Gastroesophageal sphincter (tissue), 4 donors: ENCODE measurements at regions not wholly inside any gene's neighbourhood (a gene's known extent, or its start where the extent isn't known, plus 50 kb on each side); places are given as distances from the start of the nearest gene placed in this dataset.

Experiments used
- ATAC-seq: fragments of 150-250 bp; one replicate; pipeline ENCODE4 v1.9.1; 2016; ENCODE audit warnings: mild to moderate bottlenecking, moderate library complexity
- H3K27ac ChIP-seq, 4 donors: fragments of 200-600 bp; sonication (generic) in 3 of 4; 1 replicate in 3 of 4; 2 replicates in 1 of 4; pipeline ENCODE4 v1.5.1; 2016 to 2019
- H3K27me3 ChIP-seq: fragments of 200-600 bp; sonication (generic); one replicate; pipeline ENCODE4 v1.5.1; 2019
- H3K36me3 ChIP-seq, 2 donors: fragments of 200-600 bp; sonication (generic); one replicate each; pipeline ENCODE4 v1.5.1; 2019; ENCODE audit warnings: control low read depth in 1 of 2
- H3K4me1 ChIP-seq, 3 donors: fragments of 200-600 bp; sonication (generic); 1 replicate in 2 of 3; 2 replicates in 1 of 3; pipeline ENCODE4 v1.5.1; 2016 to 2019; ENCODE audit warnings: control low read depth in 2 of 3
- H3K4me3 ChIP-seq, 2 donors: fragments of 200-600 bp; sonication (generic); one replicate each; pipeline ENCODE4 v1.5.1; 2019; ENCODE audit warnings: mild to moderate bottlenecking in 1 of 2, moderate library complexity in 1 of 2
- H3K9me3 ChIP-seq, 3 donors: fragments of 200-600 bp; sonication (generic); one replicate each; pipeline ENCODE4 v1.5.1; 2017 to 2019; ENCODE audit warnings: control low read depth in 2 of 3
- EP300 ChIP-seq: sonication (generic); formaldehyde crosslinking; IDR thresholded peaks from one replicate; pipeline ENCODE4 v1.6.1; 2017; ENCODE audit warnings: antibody characterized with exemption, mild to moderate bottlenecking
- POLR2A ChIP-seq, 2 donors: fragments of 450-650 bp; IDR thresholded peaks; one replicate each; pipeline ENCODE4 v1.6.1; 2017; ENCODE audit warnings: antibody characterized with exemption in 2 of 2, mild to moderate bottlenecking in 2 of 2, moderate library complexity in 1 of 2
- POLR2AphosphoS5 ChIP-seq: sonication (generic); formaldehyde crosslinking; IDR thresholded peaks from one replicate; pipeline ENCODE4 v1.6.1; 2017; ENCODE audit warnings: antibody characterized with exemption
- WGBS, 2 donors: methylation state at CpG; one replicate each; pipeline ENCODE4 v1.1.5; 2018; ENCODE audit warnings: low coverage in 1 of 2; 5-methylcytosine and 5-hydroxymethylcytosine counted together
- TF ChIP-seq, protein P1 (sequence below), 4 experiments: fragments of 200-600 bp in 2 of 4; fragments of 450-650 bp in 2 of 4; sonication (generic) in 1 of 4; IDR thresholded peaks; one replicate each; pipeline ENCODE4 v1.5.1; 2017 to 2019; ENCODE audit warnings: antibody characterized with exemption in 4 of 4, mild to moderate bottlenecking in 2 of 4, moderate library complexity in 2 of 4

GRCh38 chr2:23153484-23153883 lies 231.5 kb upstream of the KLHL29 start:
- 81 to 100% methylated on average over 3 of the region's 3 CpGs for WGBS, 2 donors
- no peaks in the 10 kb centered on the region for H3K27me3 ChIP-seq
- no peak for TF ChIP-seq EP300

GRCh38 chr2:23155022-23155421 lies 230.0 kb upstream of the KLHL29 start:
- WGBS, 2 donors: 91% methylated on average over 4 of the region's 4 CpGs
- H3K4me3 ChIP-seq: no peak overlapping the region
- H3K9me3 ChIP-seq: no peaks in the 10 kb centered on the region
- H3K36me3 ChIP-seq: no peaks in the 10 kb centered on the region
- TF ChIP-seq, protein P1, sequence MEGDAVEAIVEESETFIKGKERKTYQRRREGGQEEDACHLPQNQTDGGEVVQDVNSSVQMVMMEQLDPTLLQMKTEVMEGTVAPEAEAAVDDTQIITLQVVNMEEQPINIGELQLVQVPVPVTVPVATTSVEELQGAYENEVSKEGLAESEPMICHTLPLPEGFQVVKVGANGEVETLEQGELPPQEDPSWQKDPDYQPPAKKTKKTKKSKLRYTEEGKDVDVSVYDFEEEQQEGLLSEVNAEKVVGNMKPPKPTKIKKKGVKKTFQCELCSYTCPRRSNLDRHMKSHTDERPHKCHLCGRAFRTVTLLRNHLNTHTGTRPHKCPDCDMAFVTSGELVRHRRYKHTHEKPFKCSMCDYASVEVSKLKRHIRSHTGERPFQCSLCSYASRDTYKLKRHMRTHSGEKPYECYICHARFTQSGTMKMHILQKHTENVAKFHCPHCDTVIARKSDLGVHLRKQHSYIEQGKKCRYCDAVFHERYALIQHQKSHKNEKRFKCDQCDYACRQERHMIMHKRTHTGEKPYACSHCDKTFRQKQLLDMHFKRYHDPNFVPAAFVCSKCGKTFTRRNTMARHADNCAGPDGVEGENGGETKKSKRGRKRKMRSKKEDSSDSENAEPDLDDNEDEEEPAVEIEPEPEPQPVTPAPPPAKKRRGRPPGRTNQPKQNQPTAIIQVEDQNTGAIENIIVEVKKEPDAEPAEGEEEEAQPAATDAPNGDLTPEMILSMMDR (IDR thresholded peaks at IDR 0.05): no peak
- H3K4me1 ChIP-seq: peaks cover 0 to 13% (median 2%) of the 10 kb centered on the region in 3 donors
- H3K27me3 ChIP-seq: no peaks in the 10 kb centered on the region
- no peak overlapping the region for H3K27ac ChIP-seq
- ATAC-seq: no peak

More at GRCh38 chr2:23153484-23153883, 231.5 kb upstream of the KLHL29 start:
- H3K4me3 ChIP-seq: no peak overlapping the region
- no peaks in the 10 kb centered on the region for H3K9me3 ChIP-seq
- H3K27ac ChIP-seq: no peak overlapping the region
- no peak for ATAC-seq
- peaks cover 0 to 12% (median 2%) of the 10 kb centered on the region in 3 donors for H3K4me1 ChIP-seq
- no peaks in the 10 kb centered on the region for H3K36me3 ChIP-seq

- Histone ChIP-seq H3K27ac (no peak overlapping the region), H3K9me3 (no peaks in the 10 kb centered on the region), H3K4me1 (peaks cover 0 to 13% (median 2%) of the 10 kb centered on the region in 3 donors), H3K27me3 (no peaks in the 10 kb centered on the region), H3K36me3 (no peaks in the 10 kb centered on the region), H3K4me3 (no peak overlapping the region)
- ATAC-seq: no peak
- no peak for TF ChIP-seq POLR2AphosphoS5
- no peak for TF ChIP-seq POLR2A (IDR thresholded peaks at IDR 0.05)
- TF ChIP-seq, protein P1 (IDR thresholded peaks at IDR 0.05): no peak
- TF ChIP-seq EP300: no peak
These were observed 227.2 kb upstream of the KLHL29 start for GRCh38 chr2:23157812-23158211.

DNA sequence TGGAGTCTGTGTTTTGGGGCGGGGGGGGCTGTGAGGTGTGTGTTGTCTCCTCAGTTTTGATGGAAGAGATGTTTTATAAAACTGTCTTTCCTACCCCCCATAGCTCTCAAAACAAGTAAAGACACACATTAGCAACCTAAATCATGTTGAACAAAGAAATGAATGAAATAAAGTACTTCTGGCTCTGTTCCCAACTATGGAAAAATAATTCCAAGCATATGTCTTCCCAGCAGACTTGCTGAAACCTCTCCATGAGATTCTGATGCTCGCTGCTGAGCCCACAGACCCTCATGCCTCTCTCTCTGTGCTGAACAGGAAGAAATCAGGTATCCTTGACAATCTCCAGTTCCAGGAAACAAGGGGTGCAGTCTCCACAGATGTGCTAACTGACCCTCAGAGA lies 226.7 kb upstream of the KLHL29 start:
- Histone ChIP-seq H3K9me3 (no peaks in the 10 kb centered on the region), H3K36me3 (no peaks in the 10 kb centered on the region), H3K27me3 (no peaks in the 10 kb centered on the region), H3K4me3 (no peak overlapping the region), H3K4me1 (peaks cover 0 to 13% (median 2%) of the 10 kb centered on the region in 3 donors), H3K27ac (no peak overlapping the region)
- no peak for ATAC-seq
- 0 to 38% methylated on average over 1 to 2 of the region's 2 CpGs for WGBS, 2 donors
- TF ChIP-seq POLR2AphosphoS5: no peak
- TF ChIP-seq POLR2A (IDR thresholded peaks at IDR 0.05): no peak

- H3K36me3 ChIP-seq: no peaks in the 10 kb centered on the region
- H3K4me3 ChIP-seq: no peak overlapping the region
- TF ChIP-seq, protein P1 (IDR thresholded peaks at IDR 0.05): no peak
- no peak for TF ChIP-seq POLR2AphosphoS5
- TF ChIP-seq POLR2A (IDR thresholded peaks at IDR 0.05): no peak
- no peak for TF ChIP-seq EP300
- no peak overlapping the region for H3K27ac ChIP-seq
- 39 to 45% methylated on average over 3 to 5 of the region's 5 CpGs for WGBS, 2 donors
- no peak for ATAC-seq
- H3K27me3 ChIP-seq: no peaks in the 10 kb centered on the region
- peaks cover 0 to 13% (median 2%) of the 10 kb centered on the region in 3 donors for H3K4me1 ChIP-seq
- no peaks in the 10 kb centered on the region for H3K9me3 ChIP-seq
These were observed 225.1 kb upstream of the KLHL29 start for GRCh38 chr2:23159746-23160405.

DNA sequence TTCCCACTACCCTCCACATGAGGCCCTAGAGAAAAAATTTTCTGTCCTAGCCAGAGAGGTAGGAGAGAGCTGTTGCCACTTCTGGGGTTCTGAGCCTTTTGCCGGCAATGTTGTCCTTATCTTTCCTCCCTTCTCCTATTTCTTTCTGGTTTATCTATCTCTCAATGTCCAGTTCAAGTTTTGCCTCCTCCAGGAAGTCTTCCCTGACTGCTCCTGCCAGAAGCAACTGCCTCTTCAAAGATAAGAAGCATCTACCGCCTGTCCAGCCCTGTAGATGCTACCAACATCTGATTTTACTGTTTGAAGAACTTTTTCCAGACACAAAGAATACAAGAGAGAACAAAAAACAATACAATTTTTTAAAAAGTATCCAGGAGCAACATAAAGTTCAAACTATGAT lies 220.8 kb upstream of the KLHL29 start:
- WGBS, 2 donors: 92 to 100% methylated on average over 1 to 2 of the region's 2 CpGs
- Histone ChIP-seq H3K27me3 (no peaks in the 10 kb centered on the region), H3K36me3 (no peaks in the 10 kb centered on the region), H3K4me1 (no peaks in the 10 kb centered on the region), H3K9me3 (no peaks in the 10 kb centered on the region), H3K4me3 (no peak overlapping the region), H3K27ac (no peak overlapping the region)
- ATAC-seq: no peak
- TF ChIP-seq POLR2A (IDR thresholded peaks at IDR 0.05) (no peak), EP300 (no peak), POLR2AphosphoS5 (no peak)
- TF ChIP-seq, protein P1 (IDR thresholded peaks at IDR 0.05): no peak
